HG02884 (cell line): ENCODE measurements at regions not wholly inside any gene's neighbourhood (a gene's known extent, or its start where the extent isn't known, plus 50 kb on each side); places are given as distances from the start of the nearest gene placed in this dataset.
"Not testable (repeated sequence)": the region's sequence is repeated elsewhere in the genome, so short reads cannot be mapped to it uniquely, and the experiment has no call there.

Source experiments
- ATAC-seq: cut with Tn5 transposase; IDR thresholded peaks from one replicate; pipeline ENCODE4 v1.9.1; 2021; ENCODE audit warnings: mild to moderate bottlenecking, moderate library complexity; ENCODE audit not compliant: unreplicated experiment

- ATAC-seq, result not testable (repeated sequence)
Observed at GRCh38 chr7:3159926-3160325, 116.3 kb upstream of the CARD11 start.

GRCh38 chr7:3162289-3162688 is 118.6 kb upstream of the CARD11 start:
- no peak for ATAC-seq

- ATAC-seq, result not testable (repeated sequence)
Observed at GRCh38 chr7:3162798-3163197, 119.1 kb upstream of the CARD11 start.

GRCh38 chr7:3164380-3164792 is 120.7 kb upstream of the CARD11 start:
- ATAC-seq, result no peak

- ATAC-seq, result no peak
Observed at GRCh38 chr7:3165681-3166580, 122.3 kb upstream of the CARD11 start.

- ATAC-seq, result no peak
Observed at GRCh38 chr7:3167551-3167950, 123.9 kb upstream of the CARD11 start.

- no peak for ATAC-seq
Observed at GRCh38 chr7:3168370-3168769, 124.7 kb upstream of the CARD11 start.

- no peak for ATAC-seq
Observed at GRCh38 chr7:3168869-3169268, 125.2 kb upstream of the CARD11 start.

- ATAC-seq, result no peak
Observed at GRCh38 chr7:3172768-3173280, 128.2 kb upstream of the SDK1 start.

GRCh38 chr7:3174515-3175284 is 126.4 kb upstream of the SDK1 start:
- no peak for ATAC-seq

GRCh38 chr7:3175285-3175902 is 125.7 kb upstream of the SDK1 start:
- ATAC-seq, result no peak

GRCh38 chr7:3176112-3177000 is 124.7 kb upstream of the SDK1 start:
- no peak for ATAC-seq

GRCh38 chr7:3177271-3177670 is 123.8 kb upstream of the SDK1 start:
- ATAC-seq, result no peak

GRCh38 chr7:3179456-3179855 is 121.6 kb upstream of the SDK1 start:
- ATAC-seq, result no peak

- no peak for ATAC-seq
Observed at GRCh38 chr7:3180604-3181003, 120.4 kb upstream of the SDK1 start.

- not testable (repeated sequence) for ATAC-seq
Observed at GRCh38 chr7:3182055-3182454, 119.0 kb upstream of the SDK1 start.

GRCh38 chr7:3187444-3188040 is 113.5 kb upstream of the SDK1 start:
- no peak for ATAC-seq

- no peak for ATAC-seq
Observed at GRCh38 chr7:3188946-3189345, 112.1 kb upstream of the SDK1 start.

GRCh38 chr7:3191548-3191947 is 109.5 kb upstream of the SDK1 start:
- ATAC-seq, result no peak

- no peak for ATAC-seq
Observed at GRCh38 chr7:3192669-3193068, 108.4 kb upstream of the SDK1 start.
